Naive thymus-derived CD4-positive, alpha-beta T cell (primary cell): ENCODE measurements at regions not wholly inside any gene's neighbourhood (a gene's known extent, or its start where the extent isn't known, plus 50 kb on each side); places are given as distances from the start of the nearest gene placed in this dataset.
A peak's percentile ranks its signal among the peaks of the same experiment; 100 is the strongest.

Source experiments
- ATAC-seq: fragments of 150-1000 bp; cut with Tn5 transposase; 2 replicates; pipeline ENCODE4 v1.10.0; 2021; ENCODE audit warnings: mild to moderate bottlenecking, moderate library complexity
- CTCF ChIA-PET: fragments of 350-600 bp; sonication (Branson Sonifier 250); formaldehyde crosslinking; loops from one replicate; lab custom pipeline; 2021; ENCODE audit warnings: antibody characterized with exemption; lab: Charles Lee
- POLR2A ChIA-PET: fragments of 350-600 bp; sonication (Branson Sonifier 250); formaldehyde crosslinking; loops from one replicate; lab custom pipeline; 2021; ENCODE audit warnings: antibody characterized with exemption, inconsistent platforms; lab: Charles Lee
- DNase-seq, 9 donors: peaks; one replicate each; pipeline versions ENCODE4 v3.0.0 to v3.0.0-alpha.2; 2020 to 2022; ENCODE audit warnings: mixed read lengths in 1 of 9
- H3K27ac ChIP-seq: one replicate; pipeline ENCODE4 v1.7.0; 2013; ENCODE audit warnings: mild to moderate bottlenecking, low read depth, low read length, moderate library complexity
- H3K27me3 ChIP-seq, 2 donors: one replicate each; pipeline ENCODE4 v1.7.0; 2013; ENCODE audit warnings: low read length in 2 of 2, mild to moderate bottlenecking in 2 of 2, moderate library complexity in 2 of 2; ENCODE audit not compliant: control insufficient read depth in 2 of 2, insufficient read depth in 2 of 2
- H3K36me3 ChIP-seq, 3 experiments: 1 replicate in 2 of 3; 2 replicates in 1 of 3; pipeline ENCODE4 v1.7.0; 2013; ENCODE audit warnings: low read length in 3 of 3, mild to moderate bottlenecking in 3 of 3, moderate library complexity in 1 of 3; ENCODE audit not compliant: insufficient read depth in 3 of 3, control insufficient read depth in 2 of 3
- H3K4me1 ChIP-seq, 2 donors: one replicate each; pipeline ENCODE4 v1.7.0; 2013; ENCODE audit warnings: low read length in 2 of 2, mild to moderate bottlenecking in 2 of 2, moderate library complexity in 1 of 2; ENCODE audit not compliant: control insufficient read depth in 2 of 2, insufficient read depth in 2 of 2
- H3K4me3 ChIP-seq: 2 replicates; pipeline ENCODE4 v1.7.0; 2013; ENCODE audit warnings: mild to moderate bottlenecking, low read length
- H3K9me3 ChIP-seq, 3 experiments: 1 replicate in 2 of 3; 2 replicates in 1 of 3; pipeline ENCODE4 v1.7.0; 2013; ENCODE audit warnings: low read length in 3 of 3; ENCODE audit not compliant: control insufficient read depth in 2 of 3
- H3K27ac Mint-ChIP-seq, 9 donors: one replicate each; pipeline ENCODE4 v1.8.0; 2020 to 2022; ENCODE audit warnings: mixed read lengths in 9 of 9, mild to moderate bottlenecking in 8 of 9, moderate library complexity in 5 of 9, inconsistent platforms in 2 of 9
- H3K27me3 Mint-ChIP-seq, 5 donors: one replicate each; pipeline ENCODE4 v1.8.0; 2021 to 2022; ENCODE audit warnings: mixed read lengths in 5 of 5, mild to moderate bottlenecking in 1 of 5
- H3K36me3 Mint-ChIP-seq, 5 donors: one replicate each; pipeline ENCODE4 v1.8.0; 2020 to 2022; ENCODE audit warnings: mixed read lengths in 5 of 5, mild to moderate bottlenecking in 3 of 5, inconsistent platforms in 1 of 5
- H3K4me1 Mint-ChIP-seq, 7 donors: one replicate each; pipeline ENCODE4 v1.8.0; 2020 to 2022; ENCODE audit warnings: mixed read lengths in 7 of 7, mild to moderate bottlenecking in 3 of 7, inconsistent platforms in 1 of 7
- H3K4me3 Mint-ChIP-seq, 10 donors: one replicate each; pipeline ENCODE4 v1.8.0; 2020 to 2022; ENCODE audit warnings: mild to moderate bottlenecking in 10 of 10, mixed read lengths in 10 of 10, moderate library complexity in 6 of 10, inconsistent platforms in 2 of 10
- H3K9me3 Mint-ChIP-seq, 11 donors: one replicate each; pipeline ENCODE4 v1.8.0; 2020 to 2022; ENCODE audit warnings: mixed read lengths in 11 of 11, mild to moderate bottlenecking in 4 of 11, inconsistent platforms in 1 of 11, moderate library complexity in 1 of 11
- intact Hi-C, 2 donors: fragments of 100-400 bp; cut with micrococcal nuclease; formaldehyde crosslinking; loops; one replicate each; pipeline ENCODE4 v1.15.1; 2023

DNA sequence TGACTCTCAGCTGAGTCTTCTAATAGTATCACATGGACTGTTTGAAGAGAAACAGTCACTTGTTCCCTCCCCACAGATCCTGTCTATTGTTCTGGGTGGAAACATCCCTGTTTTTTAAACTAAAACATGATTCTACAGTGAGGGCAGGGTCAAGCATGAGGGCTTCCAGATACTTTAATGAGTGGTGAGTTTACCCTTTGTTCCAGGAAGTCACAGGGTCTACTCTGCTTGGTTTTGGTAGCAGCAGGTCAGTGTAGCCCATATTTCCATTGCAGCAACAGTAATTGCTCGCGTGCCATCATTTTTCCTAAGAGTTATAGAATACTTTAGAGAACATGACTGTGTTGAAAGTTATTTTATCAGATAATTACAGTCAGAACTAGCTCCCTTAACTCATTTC lies 87.4 kb downstream of the ZNF732 start:
- Mint-ChIP-seq H3K9me3 (peaks cover 1 to 72% (median 24%) of the 10 kb centered on the region in 11 donors), H3K36me3 (peaks cover 3 to 45% (median 19%) of the 10 kb centered on the region in 5 donors), H3K4me3 (no peak overlapping the region), H3K4me1 (peaks cover 0 to 17% (median 6%) of the 10 kb centered on the region in 7 donors), H3K27ac (no peak overlapping the region), H3K27me3 (peaks cover 0 to 8% (median 6%) of the 10 kb centered on the region in 5 donors)
- Histone ChIP-seq H3K4me3 (no peak overlapping the region), H3K27me3 (no peaks in the 10 kb centered on the region), H3K9me3 (peaks cover 0 to 14% (median 0%) of the 10 kb centered on the region in 3 experiments), H3K36me3 (no peaks in the 10 kb centered on the region), H3K4me1 (no peaks in the 10 kb centered on the region), H3K27ac (no peak overlapping the region)
- intact Hi-C loops: no loop called here
- CTCF ChIA-PET: no interaction called here
- ATAC-seq (no peak), DNase-seq (no peak)
- POLR2A ChIA-PET: no interaction called here

DNA sequence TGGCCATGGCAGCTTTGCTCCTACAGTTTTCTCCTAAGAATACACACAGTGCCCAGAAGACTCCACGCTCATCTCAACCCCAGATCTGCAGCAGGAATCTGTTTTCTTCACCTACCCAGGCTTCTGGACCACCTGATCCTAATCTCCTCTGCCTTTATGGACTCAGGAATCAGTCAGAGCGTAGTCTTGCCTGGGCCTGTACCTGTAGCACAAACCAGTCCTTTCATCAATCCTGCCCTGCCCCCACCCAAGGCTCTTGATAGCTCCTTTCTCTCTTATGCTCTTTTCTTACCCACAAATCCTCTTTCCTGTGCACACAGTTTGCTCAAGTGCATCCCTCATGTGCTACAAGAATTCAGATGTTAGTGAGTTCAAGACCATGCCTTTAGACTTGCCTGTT lies 89.7 kb downstream of the ZNF718 start:
- ChIA-PET POLR2A (no interaction called here), CTCF (no interaction called here)
- Histone ChIP-seq H3K9me3 (peaks cover 0 to 31% (median 0%) of the 10 kb centered on the region in 3 experiments), H3K36me3 (no peaks in the 10 kb centered on the region), H3K27me3 (no peaks in the 10 kb centered on the region), H3K27ac (no peak overlapping the region), H3K4me3 (no peak overlapping the region), H3K4me1 (peaks cover 10 to 12% of the 10 kb centered on the region in 2 donors)
- Mint-ChIP-seq H3K4me3 (peak overlapping the region in 8 of 10 donors; percentile 19 to 72 (median 61)), H3K36me3 (peaks cover 3 to 28% (median 15%) of the 10 kb centered on the region in 5 donors), H3K27ac (peak overlapping the region in 1 of 9 donors; percentile 83), H3K9me3 (peaks cover 1 to 89% (median 27%) of the 10 kb centered on the region in 11 donors), H3K27me3 (peaks cover 0 to 8% (median 6%) of the 10 kb centered on the region in 5 donors), H3K4me1 (peaks cover 5 to 39% (median 25%) of the 10 kb centered on the region in 7 donors)
- DNase-seq (no peak), ATAC-seq (no peak)
- intact Hi-C loops: no loop called here
